Parathyroid adenoma (tissue), 2 donors: ENCODE measurements at regions not wholly inside any gene's neighbourhood (a gene's known extent, or its start where the extent isn't known, plus 50 kb on each side); places are given as distances from the start of the nearest gene placed in this dataset.

ENCODE experiments used
- H2AFZ ChIP-seq: fragments of 300-600 bp; sonication (generic); one replicate; pipeline ENCODE4 v1.7.0; 2017; ENCODE audit warnings: antibody characterized with exemption, mild to moderate bottlenecking
- H3K27ac ChIP-seq: fragments of 300-600 bp; sonication (generic); one replicate; pipeline ENCODE4 v1.7.0; 2017
- H3K27me3 ChIP-seq: fragments of 300-600 bp; sonication (generic); one replicate; pipeline ENCODE4 v1.7.0; 2017; ENCODE audit warnings: low read length; ENCODE audit not compliant: control insufficient read depth, insufficient read depth
- H3K36me3 ChIP-seq: fragments of 300-600 bp; sonication (generic); one replicate; pipeline ENCODE4 v1.7.0; 2017; ENCODE audit warnings: low read length; ENCODE audit not compliant: control insufficient read depth, insufficient read depth
- H3K4me1 ChIP-seq: fragments of 300-600 bp; sonication (generic); one replicate; pipeline ENCODE4 v1.7.0; 2017; ENCODE audit warnings: control low read depth
- H3K4me2 ChIP-seq: fragments of 300-600 bp; sonication (generic); one replicate; pipeline ENCODE4 v1.7.0; 2017; ENCODE audit warnings: low read length
- H3K4me3 ChIP-seq: fragments of 300-600 bp; sonication (generic); one replicate; pipeline ENCODE4 v1.7.0; 2017; ENCODE audit warnings: low read depth, low read length
- H3K79me2 ChIP-seq: fragments of 300-600 bp; sonication (generic); one replicate; pipeline ENCODE4 v1.7.0; 2017; ENCODE audit warnings: control low read depth
- H3K9ac ChIP-seq: fragments of 300-600 bp; sonication (generic); one replicate; pipeline ENCODE4 v1.7.0; 2017; ENCODE audit warnings: mild to moderate bottlenecking
- H3K9me3 ChIP-seq: fragments of 300-600 bp; sonication (generic); one replicate; pipeline ENCODE4 v1.7.0; 2017; ENCODE audit warnings: low read length; ENCODE audit not compliant: control insufficient read depth
- TF ChIP-seq, protein P1 (sequence below): fragments of 300-600 bp; sonication (generic); IDR thresholded peaks from one replicate; pipeline ENCODE4 v1.7.0; 2017; ENCODE audit warnings: antibody characterized with exemption, mild to moderate bottlenecking
- donor health status: primary hyperparathyroidism.

DNA sequence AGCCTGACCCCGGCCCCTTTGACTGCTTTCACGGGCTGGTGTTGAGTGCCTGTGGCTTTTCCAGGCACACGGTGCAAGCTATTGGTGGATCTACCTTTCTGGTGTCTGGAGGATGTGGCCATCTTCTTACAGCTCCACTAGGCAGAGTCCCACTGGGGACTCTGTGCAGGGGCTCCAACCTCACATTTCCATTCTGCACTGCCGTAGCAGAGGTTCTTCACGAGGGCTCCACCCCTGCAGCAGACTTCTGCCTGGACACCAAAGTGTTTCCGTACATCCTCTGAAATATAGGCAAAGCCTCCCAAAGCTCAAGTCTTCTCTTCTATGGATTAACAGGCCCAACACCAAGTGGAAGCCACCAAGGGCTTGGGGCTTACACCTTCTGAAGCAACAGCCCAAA is 691.5 kb upstream of the POU3F2 start:
- H3K79me2 ChIP-seq: no peaks in the 10 kb centered on the region
- H3K4me3 ChIP-seq: no peak overlapping the region
- H3K9ac ChIP-seq: no peak overlapping the region
- H3K36me3 ChIP-seq: no peaks in the 10 kb centered on the region
- no peak overlapping the region for H3K4me2 ChIP-seq
- H3K4me1 ChIP-seq: no peaks in the 10 kb centered on the region
- H3K27me3 ChIP-seq: no peaks in the 10 kb centered on the region
- no peak overlapping the region for H3K27ac ChIP-seq
- TF ChIP-seq, protein P1, sequence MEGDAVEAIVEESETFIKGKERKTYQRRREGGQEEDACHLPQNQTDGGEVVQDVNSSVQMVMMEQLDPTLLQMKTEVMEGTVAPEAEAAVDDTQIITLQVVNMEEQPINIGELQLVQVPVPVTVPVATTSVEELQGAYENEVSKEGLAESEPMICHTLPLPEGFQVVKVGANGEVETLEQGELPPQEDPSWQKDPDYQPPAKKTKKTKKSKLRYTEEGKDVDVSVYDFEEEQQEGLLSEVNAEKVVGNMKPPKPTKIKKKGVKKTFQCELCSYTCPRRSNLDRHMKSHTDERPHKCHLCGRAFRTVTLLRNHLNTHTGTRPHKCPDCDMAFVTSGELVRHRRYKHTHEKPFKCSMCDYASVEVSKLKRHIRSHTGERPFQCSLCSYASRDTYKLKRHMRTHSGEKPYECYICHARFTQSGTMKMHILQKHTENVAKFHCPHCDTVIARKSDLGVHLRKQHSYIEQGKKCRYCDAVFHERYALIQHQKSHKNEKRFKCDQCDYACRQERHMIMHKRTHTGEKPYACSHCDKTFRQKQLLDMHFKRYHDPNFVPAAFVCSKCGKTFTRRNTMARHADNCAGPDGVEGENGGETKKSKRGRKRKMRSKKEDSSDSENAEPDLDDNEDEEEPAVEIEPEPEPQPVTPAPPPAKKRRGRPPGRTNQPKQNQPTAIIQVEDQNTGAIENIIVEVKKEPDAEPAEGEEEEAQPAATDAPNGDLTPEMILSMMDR: no peak
- no peaks in the 10 kb centered on the region for H3K9me3 ChIP-seq
- no peak overlapping the region for H2AFZ ChIP-seq

DNA sequence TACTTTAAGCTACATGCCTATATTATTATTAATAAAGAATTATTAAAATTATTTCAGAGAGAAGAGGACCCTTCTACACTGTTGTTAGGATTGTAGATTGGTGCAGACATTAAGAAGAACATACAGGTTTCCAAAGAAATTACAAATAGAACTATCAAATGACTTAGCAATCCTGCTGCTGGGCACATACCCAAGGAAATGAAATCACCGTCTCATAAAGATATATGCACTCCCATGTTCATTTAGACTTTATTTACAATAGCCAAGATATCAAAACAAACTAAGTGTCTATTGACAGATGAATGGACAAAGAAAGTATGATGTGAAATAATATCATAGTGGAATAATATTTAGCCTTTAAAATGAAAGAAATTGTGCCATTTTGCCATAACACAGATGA is 687.7 kb upstream of the POU3F2 start:
- no peak overlapping the region for H3K27ac ChIP-seq
- H2AFZ ChIP-seq: no peak overlapping the region
- H3K4me1 ChIP-seq: no peaks in the 10 kb centered on the region
- no peak overlapping the region for H3K4me2 ChIP-seq
- H3K9me3 ChIP-seq: no peaks in the 10 kb centered on the region
- H3K36me3 ChIP-seq: no peaks in the 10 kb centered on the region
- TF ChIP-seq, protein P1: no peak
- no peak overlapping the region for H3K9ac ChIP-seq
- H3K79me2 ChIP-seq: no peaks in the 10 kb centered on the region
- no peaks in the 10 kb centered on the region for H3K27me3 ChIP-seq
- H3K4me3 ChIP-seq: no peak overlapping the region

DNA sequence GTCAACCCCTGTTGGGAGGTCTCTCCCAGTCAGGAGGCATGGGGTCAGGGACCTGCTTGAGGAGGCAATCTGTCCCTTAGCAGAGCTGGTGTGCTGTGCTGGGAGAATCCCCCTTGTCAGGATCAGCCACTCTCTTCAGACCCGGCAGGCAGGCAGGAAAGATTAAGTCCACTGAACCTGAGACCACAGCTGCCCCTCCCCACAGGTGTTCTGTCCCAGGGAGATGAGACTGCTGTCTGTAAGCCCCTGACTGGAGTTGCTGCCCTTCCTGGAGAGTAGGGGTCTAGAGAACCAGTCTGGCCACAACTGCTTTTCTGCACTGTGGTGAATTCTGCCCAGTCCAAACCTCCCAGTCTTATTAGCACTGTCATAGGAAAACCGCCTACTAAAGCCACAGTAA is 677.8 kb upstream of the POU3F2 start:
- H3K4me2 ChIP-seq: no peak overlapping the region
- H3K79me2 ChIP-seq: no peaks in the 10 kb centered on the region
- no peak overlapping the region for H3K27ac ChIP-seq
- TF ChIP-seq, protein P1: no peak
- H3K4me1 ChIP-seq: no peaks in the 10 kb centered on the region
- H3K9ac ChIP-seq: no peak overlapping the region
- no peaks in the 10 kb centered on the region for H3K27me3 ChIP-seq
- no peaks in the 10 kb centered on the region for H3K36me3 ChIP-seq
- no peaks in the 10 kb centered on the region for H3K9me3 ChIP-seq
- H2AFZ ChIP-seq: no peak overlapping the region
- no peak overlapping the region for H3K4me3 ChIP-seq

DNA sequence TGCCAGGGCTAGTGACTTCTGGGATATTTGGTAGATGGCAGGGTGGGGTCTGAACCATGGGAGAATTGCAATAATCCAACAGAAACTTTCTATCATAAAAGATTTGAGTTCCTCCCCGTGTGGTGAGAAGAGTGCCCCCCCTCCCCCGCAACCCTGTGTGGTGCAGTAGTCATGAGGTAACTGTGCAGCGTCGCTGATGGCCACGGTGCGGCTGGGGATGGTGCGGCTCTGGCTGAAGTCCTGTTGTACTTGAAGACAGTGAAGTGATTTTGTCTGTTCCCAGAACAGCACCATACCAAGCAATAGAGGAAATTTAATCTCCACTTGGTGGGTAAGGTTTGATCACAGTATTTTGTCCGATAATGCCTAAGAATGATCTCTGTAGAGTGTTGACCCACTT is 654.8 kb upstream of the POU3F2 start:
- Histone ChIP-seq H3K27me3 (no peaks in the 10 kb centered on the region), H3K27ac (no peak overlapping the region), H3K4me3 (no peak overlapping the region), H3K4me2 (no peak overlapping the region), H3K36me3 (no peaks in the 10 kb centered on the region), H2AFZ (no peak overlapping the region), H3K79me2 (no peaks in the 10 kb centered on the region), H3K9me3 (no peaks in the 10 kb centered on the region), H3K4me1 (no peaks in the 10 kb centered on the region), H3K9ac (no peak overlapping the region)
- TF ChIP-seq, protein P1: no peak

DNA sequence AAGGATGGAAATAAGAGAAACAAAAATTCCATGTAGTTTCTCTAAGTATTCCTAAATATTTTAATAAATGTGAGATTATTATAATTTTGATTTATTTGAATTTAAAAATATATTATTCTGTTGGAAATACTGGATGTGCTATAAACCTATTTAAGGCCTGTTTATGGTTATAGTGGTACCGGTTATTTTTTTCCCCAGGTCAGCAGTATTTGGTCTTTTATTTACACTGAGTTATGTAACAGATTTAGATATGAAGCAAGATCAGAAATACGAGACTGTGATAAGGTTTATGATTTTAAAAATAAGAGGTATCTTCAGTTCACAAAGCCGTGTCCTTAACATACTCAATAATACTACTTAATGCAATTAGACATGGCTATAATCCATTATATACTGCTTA is 634.3 kb upstream of the POU3F2 start:
- no peak overlapping the region for H3K4me3 ChIP-seq
- H2AFZ ChIP-seq: no peak overlapping the region
- H3K79me2 ChIP-seq: no peaks in the 10 kb centered on the region
- no peak overlapping the region for H3K4me2 ChIP-seq
- no peak overlapping the region for H3K27ac ChIP-seq
- H3K36me3 ChIP-seq: no peaks in the 10 kb centered on the region
- H3K27me3 ChIP-seq: no peaks in the 10 kb centered on the region
- H3K9ac ChIP-seq: no peak overlapping the region
- no peaks in the 10 kb centered on the region for H3K9me3 ChIP-seq
- H3K4me1 ChIP-seq: no peaks in the 10 kb centered on the region
- TF ChIP-seq, protein P1: no peak
